GM19240 (cell line): ENCODE measurements at regions not wholly inside any gene's neighbourhood (a gene's known extent, or its start where the extent isn't known, plus 50 kb on each side); places are given as distances from the start of the nearest gene placed in this dataset.

Experiments
- DNase-seq: peaks from one replicate; pipeline ENCODE4 v3.0.0; 2011; ENCODE audit warnings: low spot score; ENCODE audit not compliant: insufficient read length

GRCh38 chr4:132827522-132827921 is 321.6 kb upstream of the PCDH10 start:
- no peak for DNase-seq

- DNase-seq = no peak
These were observed 310.9 kb upstream of the PCDH10 start for GRCh38 chr4:132838244-132838643.

GRCh38 chr4:132839070-132839469 is 310.0 kb upstream of the PCDH10 start:
- no peak for DNase-seq

GRCh38 chr4:132859929-132860328 is 289.2 kb upstream of the PCDH10 start:
- no peak for DNase-seq

- no peak for DNase-seq
These were observed 288.1 kb upstream of the PCDH10 start for GRCh38 chr4:132860976-132861375.

GRCh38 chr4:132863619-132864018 is 285.5 kb upstream of the PCDH10 start:
- no peak for DNase-seq

GRCh38 chr4:132865458-132865857 is 283.6 kb upstream of the PCDH10 start:
- DNase-seq = no peak

GRCh38 chr4:132865922-132866321 is 283.2 kb upstream of the PCDH10 start:
- DNase-seq = no peak

GRCh38 chr4:132866616-132867015 is 282.5 kb upstream of the PCDH10 start:
- no peak for DNase-seq

- DNase-seq = no peak
These were observed 255.3 kb upstream of the PCDH10 start for GRCh38 chr4:132893787-132894186.

- DNase-seq = no peak
These were observed 247.9 kb upstream of the PCDH10 start for GRCh38 chr4:132901224-132901623.

GRCh38 chr4:132910229-132910748 is 238.8 kb upstream of the PCDH10 start:
- DNase-seq = no peak

GRCh38 chr4:132918096-132918495 is 231.0 kb upstream of the PCDH10 start:
- no peak for DNase-seq

- no peak for DNase-seq
These were observed 225.6 kb upstream of the PCDH10 start for GRCh38 chr4:132923516-132923915.

GRCh38 chr4:132934911-132935310 is 214.2 kb upstream of the PCDH10 start:
- no peak for DNase-seq

- DNase-seq = no peak
These were observed 193.9 kb upstream of the PCDH10 start for GRCh38 chr4:132955146-132955545.

GRCh38 chr4:132956962-132957361 is 192.1 kb upstream of the PCDH10 start:
- no peak for DNase-seq

- no peak for DNase-seq
These were observed 190.4 kb upstream of the PCDH10 start for GRCh38 chr4:132958457-132959263.

GRCh38 chr4:132981611-132982010 is 167.5 kb upstream of the PCDH10 start:
- DNase-seq = no peak

GRCh38 chr4:132982151-132982550 is 166.9 kb upstream of the PCDH10 start:
- DNase-seq = no peak

GRCh38 chr4:132991111-132991510 is 158.0 kb upstream of the PCDH10 start:
- no peak for DNase-seq

- no peak for DNase-seq
These were observed 156.4 kb upstream of the PCDH10 start for GRCh38 chr4:132992686-132993085.

GRCh38 chr4:132998585-132999230 is 150.4 kb upstream of the PCDH10 start:
- DNase-seq = no peak
